HG02678 (cell line): ENCODE measurements at regions not wholly inside any gene's neighbourhood (a gene's known extent, or its start where the extent isn't known, plus 50 kb on each side); places are given as distances from the start of the nearest gene placed in this dataset.
A peak's percentile ranks its signal among the peaks of the same experiment; 100 is the strongest.

Source experiments
- ATAC-seq: cut with Tn5 transposase; IDR thresholded peaks from one replicate; pipeline ENCODE4 v1.9.1; 2021; ENCODE audit warnings: mild to moderate bottlenecking, moderate library complexity; ENCODE audit not compliant: unreplicated experiment

DNA sequence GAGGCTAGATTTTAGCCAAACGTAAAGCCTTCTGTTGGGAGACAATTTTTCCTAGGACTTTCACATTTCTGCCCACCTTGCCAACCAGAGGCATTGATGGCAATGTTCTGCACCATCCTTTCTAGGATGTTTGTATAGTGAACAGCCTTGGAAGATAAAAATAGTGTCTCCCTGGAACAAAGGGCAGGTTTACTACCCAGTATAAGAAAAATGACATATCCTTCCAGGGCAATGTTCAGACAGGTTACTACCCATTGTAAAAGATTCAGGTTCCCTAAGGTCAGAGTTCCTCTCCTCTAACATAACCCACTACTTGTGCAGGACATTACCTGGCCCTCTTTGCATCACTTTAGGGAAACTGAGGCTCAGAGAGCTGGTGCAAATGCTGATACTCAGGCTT lies 248.2 kb upstream of the VEPH1 start:
- no peak for ATAC-seq

DNA sequence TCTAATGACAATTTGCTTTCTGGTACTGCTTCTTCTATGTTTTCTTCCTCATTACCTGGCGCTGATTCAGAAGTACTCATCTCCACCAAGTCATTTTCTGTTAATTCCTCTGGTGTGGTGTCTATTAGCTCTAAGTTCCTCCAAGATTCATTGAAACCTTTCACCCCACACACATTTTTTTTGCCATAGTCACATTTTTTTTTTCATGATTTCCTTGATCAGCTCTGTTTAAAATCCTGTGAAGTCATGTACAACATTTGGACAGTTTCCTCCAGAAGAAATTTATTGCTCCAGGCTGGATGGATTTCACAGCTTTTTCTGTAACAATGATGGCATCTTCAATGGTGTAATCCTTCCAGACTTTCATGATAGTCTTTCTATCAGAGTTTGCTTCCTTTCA lies 243.2 kb upstream of the VEPH1 start:
- no peak for ATAC-seq

DNA sequence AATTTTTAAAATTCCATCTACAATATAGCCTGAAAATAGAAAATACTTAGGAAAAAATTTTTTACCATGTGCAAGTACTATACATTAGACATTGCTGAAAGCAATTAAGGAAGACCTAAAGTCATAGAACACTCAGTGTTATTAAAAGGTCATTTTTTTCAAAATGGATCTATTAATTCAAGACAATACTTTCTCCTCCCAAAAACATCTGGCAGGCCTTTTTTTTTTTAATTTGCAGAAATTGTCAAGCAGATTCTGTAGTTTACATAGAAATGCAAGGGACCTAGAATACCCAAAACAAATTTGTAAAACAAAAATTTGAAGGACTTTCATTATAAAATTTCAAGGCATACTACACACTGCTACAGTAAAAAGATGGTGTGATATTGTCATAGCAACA lies 238.4 kb upstream of the VEPH1 start:
- no peak for ATAC-seq

GRCh38 chr3:157738441-157738840 lies 235.2 kb upstream of the VEPH1 start:
- no peak for ATAC-seq

- no peak for ATAC-seq
Measured at GRCh38 chr3:157718800-157719199, 215.6 kb upstream of the VEPH1 start.

GRCh38 chr3:157713101-157713500 lies 209.9 kb upstream of the VEPH1 start:
- ATAC-seq = no peak

DNA sequence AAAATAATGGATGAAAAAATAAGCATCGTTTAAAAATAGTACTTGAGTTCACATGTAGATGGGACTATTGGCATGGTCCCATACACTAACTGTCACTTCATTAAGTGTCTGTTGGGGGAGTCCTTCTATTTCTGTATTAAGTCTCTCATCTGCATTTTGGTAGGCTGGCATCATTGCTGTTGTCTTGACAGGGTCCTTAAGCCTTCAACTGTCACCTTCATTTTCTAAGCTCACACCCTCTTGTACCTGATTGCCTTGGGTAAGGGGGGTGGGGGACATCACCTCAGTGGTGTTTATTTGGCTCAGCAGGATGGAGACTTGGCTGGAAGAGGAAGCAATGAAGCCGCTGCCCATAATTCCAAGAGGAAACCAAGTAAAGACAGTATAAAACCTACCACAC lies 202.0 kb upstream of the VEPH1 start:
- no peak for ATAC-seq

- ATAC-seq = no peak
Measured at GRCh38 chr3:157700405-157700804, 197.2 kb upstream of the VEPH1 start.

GRCh38 chr3:157695586-157695985 lies 192.4 kb upstream of the VEPH1 start:
- ATAC-seq = no peak

GRCh38 chr3:157695103-157695502 lies 191.9 kb upstream of the VEPH1 start:
- ATAC-seq = no peak

GRCh38 chr3:157693762-157694161 lies 190.5 kb upstream of the VEPH1 start:
- no peak for ATAC-seq

DNA sequence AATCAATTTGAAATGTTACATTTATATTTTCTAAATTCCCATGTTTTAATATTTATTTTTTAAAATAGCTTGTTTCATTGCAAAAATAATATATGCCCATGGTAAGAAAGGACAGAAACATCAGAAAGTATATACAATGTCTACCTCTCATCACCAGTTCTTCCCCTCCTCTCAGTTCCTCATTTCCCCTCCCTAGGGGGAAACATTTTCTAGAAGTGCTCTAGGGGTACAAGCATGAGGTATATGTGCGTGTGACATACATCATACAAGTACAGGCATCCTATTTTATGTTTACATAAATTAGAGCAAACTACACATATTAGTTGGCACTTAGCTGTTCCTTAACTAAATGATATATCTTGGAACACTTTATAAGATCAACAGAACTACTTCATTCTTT lies 189.3 kb upstream of the VEPH1 start:
- ATAC-seq = peak; percentile 54

DNA sequence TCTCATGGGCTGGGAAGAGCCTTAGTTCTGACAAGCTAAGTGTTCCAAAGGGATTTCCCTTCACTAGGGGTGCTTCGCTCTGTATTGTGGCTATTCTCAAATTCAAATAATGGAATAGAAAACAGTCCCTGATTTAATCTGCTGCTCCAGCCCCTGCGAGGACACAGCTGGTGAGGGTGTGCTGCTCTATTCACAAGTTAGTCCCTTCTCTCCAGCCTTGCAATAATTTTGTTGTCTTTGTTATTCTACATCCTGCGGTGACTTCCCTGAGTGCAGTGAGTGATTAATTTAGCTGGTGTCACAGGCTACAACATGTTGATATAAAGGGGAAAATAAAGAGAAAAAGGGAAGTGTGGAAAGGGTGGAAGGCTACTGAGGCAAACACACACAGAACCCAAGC lies 180.5 kb upstream of the VEPH1 start:
- no peak for ATAC-seq

- ATAC-seq = no peak
Measured at GRCh38 chr3:157672061-157672460, 168.8 kb upstream of the VEPH1 start.

DNA sequence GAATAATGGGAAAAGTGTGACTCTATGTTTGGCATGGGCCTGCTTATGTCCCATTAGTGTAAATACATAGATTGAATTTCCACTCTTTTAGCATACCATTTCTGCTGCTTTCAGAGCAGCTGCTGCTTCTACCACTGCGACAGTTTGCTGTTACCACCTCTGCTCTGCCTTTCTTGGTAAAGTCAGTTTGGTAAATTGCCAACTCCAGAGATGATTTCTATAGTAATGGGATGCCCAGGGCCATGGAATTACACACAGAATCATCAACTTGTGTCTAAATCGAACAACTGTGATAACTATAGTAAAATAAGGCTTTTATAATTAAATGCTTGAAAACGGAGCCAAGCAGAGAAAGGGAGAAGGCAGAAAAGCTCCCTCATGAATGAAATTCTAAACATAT lies 168.4 kb upstream of the VEPH1 start:
- ATAC-seq = no peak

DNA sequence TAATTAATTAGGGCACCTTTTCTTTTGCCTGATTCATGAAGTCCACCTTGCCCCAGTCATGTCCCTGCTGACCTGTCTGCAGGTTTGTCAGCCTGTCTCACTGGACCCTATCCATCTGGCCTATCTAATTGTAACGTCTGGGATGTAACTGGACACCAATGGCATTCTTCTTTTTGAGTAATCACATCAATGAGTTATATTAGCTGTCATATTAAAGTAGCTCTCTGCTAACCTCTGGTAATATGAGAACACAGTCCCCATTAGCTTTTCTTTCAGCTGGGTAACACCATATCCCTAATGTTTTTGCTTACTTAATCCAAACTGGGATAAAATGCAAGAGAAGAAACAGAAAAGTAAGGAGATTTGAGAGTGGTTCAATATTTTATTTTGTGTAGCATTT lies 166.2 kb upstream of the VEPH1 start:
- no peak for ATAC-seq

- ATAC-seq = no peak
Measured at GRCh38 chr3:157667493-157667892, 164.3 kb upstream of the VEPH1 start.

GRCh38 chr3:157662171-157662570 lies 159.0 kb upstream of the VEPH1 start:
- ATAC-seq = no peak

DNA sequence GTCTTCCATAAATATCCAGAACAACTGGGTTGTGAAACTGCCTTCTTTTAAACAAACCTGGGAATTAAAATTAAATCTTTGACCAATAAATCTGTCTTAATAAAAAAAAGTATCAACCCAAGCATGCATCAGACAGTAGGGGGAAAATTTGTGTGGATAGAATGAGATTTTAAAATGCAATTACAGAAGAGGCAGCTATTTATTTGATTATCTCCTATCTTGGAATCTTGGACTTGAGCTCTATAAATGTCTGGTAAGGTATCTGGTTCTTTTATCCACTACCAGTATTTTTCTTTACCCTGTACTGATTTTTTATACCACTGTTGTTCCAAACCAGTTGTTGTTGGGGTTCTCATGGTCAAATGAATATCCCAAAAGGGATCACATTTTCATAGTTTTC lies 157.6 kb upstream of the VEPH1 start:
- ATAC-seq = no peak

GRCh38 chr3:157652366-157652765 lies 149.2 kb upstream of the VEPH1 start:
- no peak for ATAC-seq

GRCh38 chr3:157650699-157651098 lies 147.5 kb upstream of the VEPH1 start:
- ATAC-seq = no peak

DNA sequence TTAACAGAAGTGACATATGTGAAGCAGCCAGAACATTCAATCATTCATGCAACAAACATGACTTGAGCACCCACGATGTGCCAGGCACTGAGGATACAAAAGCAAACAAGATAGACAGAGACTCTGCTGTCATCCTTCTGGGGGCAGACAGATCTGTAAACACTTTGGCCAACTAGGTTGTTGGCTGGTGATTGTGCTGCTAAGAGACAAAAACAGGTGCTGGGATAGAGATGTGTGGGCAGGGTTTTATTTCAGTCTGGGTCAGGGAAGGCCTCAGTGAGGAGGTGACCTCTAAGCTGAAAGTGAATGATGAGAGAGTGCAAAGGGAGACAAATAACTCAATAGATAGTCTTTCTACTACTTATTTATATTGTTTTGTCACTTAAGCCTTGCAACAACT lies 147.0 kb upstream of the VEPH1 start:
- ATAC-seq = no peak

DNA sequence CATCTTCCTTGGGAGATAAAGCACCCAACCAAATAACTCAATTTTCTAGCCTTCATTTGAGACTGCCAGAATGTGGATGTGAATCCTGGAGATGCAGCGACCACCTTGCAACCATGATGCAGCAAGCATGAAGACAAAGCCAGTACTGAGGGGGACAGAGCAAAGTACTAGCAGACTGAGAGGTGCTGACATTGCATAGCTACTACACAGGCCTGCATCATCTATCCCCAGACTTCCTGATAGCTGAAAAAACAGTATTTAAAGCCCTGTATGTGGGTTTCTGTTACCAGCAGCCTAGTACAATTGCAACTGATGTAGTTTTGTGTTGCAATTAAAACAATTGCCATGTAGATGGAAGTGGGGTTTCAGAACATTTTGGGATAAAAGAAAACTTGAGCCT lies 146.3 kb upstream of the VEPH1 start:
- no peak for ATAC-seq

DNA sequence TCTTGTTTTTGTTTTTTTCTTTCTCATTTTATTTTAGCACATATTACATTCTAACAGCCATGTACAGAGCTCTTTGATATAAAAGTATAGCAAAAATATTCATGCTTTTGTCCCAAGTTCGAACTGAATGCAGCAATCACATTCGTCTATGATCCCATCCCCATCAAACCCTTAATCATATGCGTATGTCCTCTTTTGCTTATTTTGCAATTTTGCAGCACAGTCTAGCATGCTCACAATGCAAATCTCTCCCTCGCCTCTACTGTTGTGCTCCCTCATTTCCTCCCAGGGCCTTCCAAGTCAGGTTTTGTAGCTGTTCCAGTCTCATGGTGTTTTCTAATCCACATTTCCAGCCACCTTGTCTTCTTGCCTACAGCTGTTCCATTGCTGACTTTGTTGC lies 144.6 kb upstream of the VEPH1 start:
- no peak for ATAC-seq
